Inferior parietal cortex (tissue), 1 donor: ENCODE measurements at regions not wholly inside any gene's neighbourhood (a gene's known extent, or its start where the extent isn't known, plus 50 kb on each side); places are given as distances from the start of the nearest gene placed in this dataset.
A peak's percentile ranks its signal among the peaks of the same experiment; 100 is the strongest.
"Not testable (repeated sequence)": the region's sequence is repeated elsewhere in the genome, so short reads cannot be mapped to it uniquely, and the experiment has no call there.

Source experiments
- DNase-seq: peaks from one replicate; pipeline ENCODE4 v3.0.0-alpha.2; 2016; ENCODE audit errors: extremely low spot score

DNA sequence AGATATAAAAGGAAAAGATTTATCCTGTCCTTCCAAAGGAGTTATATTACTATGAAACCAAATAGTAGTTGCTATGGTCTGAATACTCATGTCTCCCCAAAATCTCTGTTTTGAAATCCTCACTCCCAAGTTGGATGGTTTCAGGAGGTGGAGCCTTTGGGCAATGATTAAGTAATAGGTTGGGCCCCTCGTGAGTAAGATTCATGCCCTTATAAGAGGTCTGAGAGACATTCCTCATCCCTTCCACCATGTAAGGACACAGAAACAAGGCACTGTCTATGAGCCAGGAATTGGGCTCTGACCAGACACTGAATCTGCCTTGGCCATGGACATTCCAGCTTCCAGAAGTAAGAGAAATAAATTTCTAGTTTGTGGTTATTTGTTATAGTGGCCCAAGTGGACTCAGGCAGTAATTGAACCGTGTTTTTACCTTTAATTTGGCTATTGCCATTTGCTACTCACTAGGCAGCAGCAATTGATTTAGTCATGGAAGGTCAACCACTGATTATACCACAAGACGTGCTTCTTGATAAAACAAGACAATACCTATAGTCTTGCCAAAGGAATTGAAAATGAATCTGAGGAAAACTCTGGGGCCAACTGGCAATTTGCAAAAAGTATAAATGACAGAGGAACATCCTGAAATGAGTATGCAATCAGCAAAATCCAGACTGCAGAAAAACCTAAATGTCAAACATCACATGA is 717.4 kb upstream of the SPRY2 start:
- no peak for DNase-seq

GRCh38 chr13:81051873-81052272 is 710.9 kb upstream of the SPRY2 start:
- no peak for DNase-seq

- DNase-seq = peak; percentile 62
Measured at GRCh38 chr13:81048026-81048461, 707.1 kb upstream of the SPRY2 start.

DNA sequence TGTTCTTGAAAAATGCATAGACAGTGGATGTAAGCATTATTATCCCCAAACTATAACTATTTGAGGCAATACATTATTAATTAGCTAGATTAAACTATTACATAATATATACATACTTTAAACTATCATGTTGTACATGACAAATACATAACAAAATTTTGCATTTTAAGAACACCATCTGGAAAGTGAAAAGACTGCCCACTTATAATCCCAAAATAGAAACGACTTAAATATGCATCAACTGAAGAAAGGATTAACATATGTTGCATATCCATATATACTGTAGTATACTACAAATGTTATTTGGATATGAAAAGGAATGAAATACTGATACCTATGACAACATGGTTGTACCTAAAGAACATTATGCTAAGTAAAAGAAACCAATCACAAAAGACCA is 700.8 kb upstream of the SPRY2 start:
- DNase-seq = no peak

GRCh38 chr13:81031996-81032395 is 691.1 kb upstream of the SPRY2 start:
- DNase-seq = no peak

GRCh38 chr13:81025091-81025490 is 684.2 kb upstream of the SPRY2 start:
- no peak for DNase-seq

DNA sequence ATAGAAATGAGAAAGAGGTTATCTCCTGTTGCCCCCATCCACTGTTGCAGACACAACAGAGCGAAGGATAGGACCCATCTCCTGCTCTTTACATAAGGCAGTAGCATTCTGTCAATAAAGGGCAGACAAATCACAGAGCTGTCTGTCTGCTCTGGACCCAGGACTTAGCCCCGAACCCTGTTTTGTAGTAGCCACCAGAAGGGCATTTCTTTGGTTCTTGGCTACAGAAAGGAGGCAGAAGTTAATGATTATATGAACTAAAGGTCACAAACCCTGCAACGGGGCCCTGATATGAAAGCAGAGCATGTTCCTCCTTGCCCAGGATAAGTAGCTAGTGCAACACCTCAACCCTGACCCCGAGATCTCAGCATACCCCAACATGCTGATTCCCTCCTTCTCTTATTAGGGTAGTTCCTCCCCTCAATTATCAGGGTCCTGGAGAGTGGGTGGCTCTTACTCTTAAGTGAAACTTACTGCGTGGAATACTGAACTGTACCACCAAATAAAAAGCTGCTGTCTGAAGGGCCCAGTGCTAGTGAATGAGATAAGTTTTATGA is 680.4 kb upstream of the SPRY2 start:
- DNase-seq = no peak

DNA sequence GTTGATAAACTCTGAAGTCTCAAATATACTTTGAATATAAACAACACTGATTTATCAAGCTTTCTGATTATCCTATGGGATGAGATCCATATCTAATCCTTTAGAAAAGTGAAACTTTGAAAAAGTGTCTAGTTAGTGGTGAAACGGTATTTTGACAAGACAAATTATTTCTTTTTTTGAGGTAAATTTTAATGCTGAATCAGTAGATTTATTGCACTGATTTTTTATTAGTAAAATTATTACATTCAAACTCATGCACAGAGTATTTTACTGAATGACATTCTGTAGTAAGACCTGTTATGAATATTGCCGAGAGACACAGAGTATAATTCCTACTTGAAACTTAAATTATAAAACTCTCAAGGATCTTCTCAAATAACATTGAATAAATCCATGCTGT is 679.1 kb upstream of the SPRY2 start:
- DNase-seq = no peak

GRCh38 chr13:81018936-81019335 is 678.0 kb upstream of the SPRY2 start:
- DNase-seq = peak; percentile 5

- DNase-seq = peak; percentile 85
Measured at GRCh38 chr13:81017513-81018152, 676.7 kb upstream of the SPRY2 start.

DNA sequence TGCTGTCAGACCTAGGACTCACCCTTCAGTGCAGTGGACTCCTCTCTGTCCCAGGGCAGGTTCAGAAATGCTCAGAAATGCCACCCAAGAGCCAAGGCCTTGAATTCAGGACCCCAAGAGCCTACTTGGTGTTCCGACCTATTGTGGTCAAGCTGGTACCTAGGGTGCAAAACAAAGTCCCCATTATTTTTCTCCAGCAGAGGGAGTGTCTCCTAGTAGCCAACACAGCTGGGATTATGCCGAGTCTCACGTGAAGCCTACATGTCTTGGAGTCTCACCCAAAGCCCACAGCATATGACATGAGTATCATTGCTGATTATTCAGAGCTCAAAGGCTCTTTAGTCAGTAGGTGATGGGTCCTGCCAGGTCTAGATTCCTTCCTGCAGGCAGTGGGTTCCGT is 671.1 kb upstream of the SPRY2 start:
- no peak for DNase-seq

DNA sequence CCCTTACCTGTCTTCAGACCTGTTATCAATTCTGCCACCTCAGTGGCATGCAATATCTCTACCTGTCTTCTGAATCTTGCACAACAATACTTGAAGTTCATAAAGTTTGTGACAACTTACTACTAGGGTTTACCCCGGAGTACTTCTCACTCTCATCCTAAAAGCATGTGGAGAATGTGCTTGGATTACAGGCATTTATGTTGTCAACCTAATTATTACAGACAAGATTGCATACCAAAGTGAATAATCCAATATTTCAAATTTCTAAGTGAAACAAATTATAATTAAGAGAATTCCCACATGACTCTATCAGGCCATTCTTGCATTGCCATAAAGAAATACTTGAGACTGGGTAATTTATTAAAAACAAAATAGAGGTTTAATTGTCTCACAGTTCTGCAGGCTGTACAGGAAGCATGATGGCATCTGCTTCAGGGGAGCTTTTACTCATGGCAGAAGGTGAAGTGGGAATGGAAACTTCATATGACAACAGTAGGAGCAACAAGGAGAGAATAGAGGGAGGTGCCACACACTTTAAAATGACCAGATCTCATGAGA is 661.0 kb upstream of the SPRY2 start:
- no peak for DNase-seq

DNA sequence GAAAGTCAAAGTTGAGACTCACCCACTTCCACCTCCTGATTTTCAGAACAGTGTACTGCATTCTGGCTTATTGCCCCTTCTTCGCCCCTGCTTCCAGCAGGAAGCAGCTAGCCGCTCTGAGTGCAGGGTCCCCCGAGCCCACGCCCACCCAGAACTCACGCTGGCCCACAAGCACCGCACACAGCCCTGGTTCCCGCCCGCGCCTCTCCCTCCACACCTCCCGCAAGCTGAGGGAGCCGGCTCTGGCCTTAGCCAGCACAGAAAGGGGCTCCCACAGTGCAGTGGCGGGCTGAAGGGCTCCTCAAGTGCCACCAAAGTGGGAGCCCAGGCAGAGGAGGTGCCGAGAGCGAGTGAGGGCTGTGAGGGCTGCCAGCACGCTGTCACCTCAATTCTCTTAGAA is 657.7 kb upstream of the SPRY2 start:
- not testable (repeated sequence) for DNase-seq

DNA sequence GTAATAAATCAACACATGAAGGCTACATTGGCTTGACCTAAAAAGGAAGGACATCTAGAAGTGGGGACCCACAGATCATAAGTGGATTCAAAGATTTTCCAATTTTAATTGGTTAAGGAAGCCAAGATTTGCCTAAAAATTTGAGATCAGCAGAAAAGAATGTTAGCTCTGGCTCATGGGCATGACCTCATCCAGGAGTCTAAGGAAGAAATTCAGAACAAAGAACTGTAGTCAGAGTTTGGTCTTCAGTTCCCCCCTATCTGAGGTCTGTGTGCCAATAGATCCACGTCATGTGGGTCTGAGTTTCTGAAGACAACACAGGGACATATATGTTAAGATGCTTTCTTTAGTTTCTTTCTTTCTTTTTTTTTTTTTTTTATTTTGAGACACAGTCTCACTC is 648.8 kb upstream of the SPRY2 start:
- no peak for DNase-seq

DNA sequence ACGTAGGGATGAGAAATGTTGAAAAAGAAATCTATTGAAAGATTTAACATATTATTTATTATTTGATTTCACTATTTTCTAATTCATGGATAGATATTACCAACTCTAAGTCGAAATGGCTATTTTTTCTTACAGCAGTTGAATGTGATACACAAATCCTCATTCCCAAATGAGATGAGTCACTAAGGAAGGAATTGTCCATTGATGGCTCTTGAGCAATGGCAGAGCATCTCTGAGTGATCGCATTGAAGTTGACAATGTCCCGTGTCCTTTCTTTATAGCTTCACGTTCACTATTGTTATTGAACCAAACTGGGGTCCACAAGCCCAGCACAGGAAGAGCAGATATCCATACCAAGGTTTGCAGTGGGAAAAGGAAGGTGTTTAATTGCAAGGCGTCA is 648.3 kb upstream of the SPRY2 start:
- no peak for DNase-seq

GRCh38 chr13:80988391-80989151 is 647.6 kb upstream of the SPRY2 start:
- peak; percentile 46 for DNase-seq

DNA sequence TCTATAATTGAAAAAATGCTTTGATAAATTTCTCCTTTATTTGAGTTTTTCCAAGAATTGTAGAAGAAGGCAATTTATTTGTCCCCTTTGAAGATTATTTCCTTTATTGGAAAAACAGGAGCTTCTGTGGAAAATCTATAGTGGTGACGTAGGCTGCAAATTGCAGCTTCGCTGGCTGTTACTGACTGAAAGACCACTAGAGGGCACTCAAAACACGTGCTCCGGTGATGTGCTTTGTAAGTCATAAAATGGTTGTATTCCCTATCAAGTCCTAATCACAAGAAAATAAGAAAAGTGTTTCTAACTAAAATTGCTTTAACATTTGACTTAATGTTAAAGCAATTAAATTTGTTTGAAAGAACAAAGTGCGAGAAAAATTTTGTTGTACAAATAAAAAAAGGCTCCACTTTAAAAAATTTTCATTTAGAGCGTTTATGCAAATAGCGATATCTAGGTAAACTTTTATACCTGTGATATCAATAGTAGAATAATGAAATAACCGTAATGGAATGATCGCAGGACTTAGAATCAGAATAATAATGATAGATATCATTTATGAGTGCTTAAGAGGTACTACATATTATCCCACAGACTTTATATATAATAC is 638.2 kb upstream of the SPRY2 start:
- peak; percentile 84 for DNase-seq

- no peak for DNase-seq
Measured at GRCh38 chr13:80977168-80977567, 636.2 kb upstream of the SPRY2 start.

DNA sequence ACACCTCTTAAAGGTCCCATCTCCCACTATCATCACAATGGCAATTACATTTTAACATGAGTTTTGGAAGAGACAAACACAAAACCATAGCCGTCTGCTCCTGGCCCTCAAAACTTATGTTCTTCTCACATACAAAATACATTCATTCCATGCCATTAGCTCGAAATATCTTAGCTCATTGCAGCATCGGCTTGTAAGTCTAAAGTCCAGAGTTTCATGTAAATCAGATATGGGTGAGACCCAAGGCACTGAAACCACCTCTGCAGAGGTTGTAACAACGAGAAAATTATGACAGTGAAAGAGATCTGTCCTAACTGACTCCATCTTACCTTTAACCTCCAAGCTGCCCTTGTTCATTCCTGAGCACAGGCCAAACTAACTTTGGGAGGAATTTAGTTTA is 635.0 kb upstream of the SPRY2 start:
- no peak for DNase-seq

- no peak for DNase-seq
Measured at GRCh38 chr13:80973721-80974120, 632.8 kb upstream of the SPRY2 start.

GRCh38 chr13:80972857-80973478 is 632.0 kb upstream of the SPRY2 start:
- no peak for DNase-seq
